HepG2 (cell line): ENCODE measurements at regions not wholly inside any gene's neighbourhood (a gene's known extent, or its start where the extent isn't known, plus 50 kb on each side); places are given as distances from the start of the nearest gene placed in this dataset.

Experiments
- ASH2L ChIP-seq: fragments of 300-600, 200-600 bp; sonication (generic); IDR thresholded peaks from 2 replicates; pipeline ENCODE4 v1.7.0; 2017; ENCODE audit warnings: low read depth, mild to moderate bottlenecking, moderate library complexity, mixed read lengths, low read length; ENCODE audit not compliant: insufficient read length
- ATF2 ChIP-seq: sonication (generic); formaldehyde crosslinking; IDR thresholded peaks from 2 replicates; pipeline ENCODE4 v1.4.0; 2020; ENCODE audit warnings: missing genetic modification reagents
- CTCF ChIP-seq: sonication (generic); formaldehyde crosslinking; IDR thresholded peaks from 2 replicates; pipeline ENCODE4 v1.5.0; 2020; ENCODE audit warnings: mild to moderate bottlenecking, missing genetic modification reagents, moderate library complexity
- FOXM1 ChIP-seq: sonication (generic); formaldehyde crosslinking; IDR thresholded peaks from 2 replicates; pipeline ENCODE4 v1.5.0; 2020; ENCODE audit warnings: missing genetic modification reagents
- MLX ChIP-seq: IDR thresholded peaks from 2 replicates; pipeline ENCODE4 v1.6.1; 2016
- PBX3 ChIP-seq: sonication (generic); formaldehyde crosslinking; IDR thresholded peaks from 2 replicates; pipeline ENCODE4 v1.8.1; 2023; ENCODE audit warnings: missing genetic modification reagents, inconsistent platforms, borderline replicate concordance
- ZIK1 ChIP-seq: sonication (generic); formaldehyde crosslinking; IDR thresholded peaks from 2 replicates; pipeline ENCODE4 v1.5.0; 2020; ENCODE audit warnings: mild to moderate bottlenecking, low read depth, missing genetic modification reagents, borderline replicate concordance

GRCh38 chr2:16298866-16299265 is 358.5 kb downstream of the MYCN start:
- TF ChIP-seq MLX (CRISPR knock-in tag) (no peak), ASH2L (no peak), PBX3 (CRISPR knock-in tag) (no peak), ATF2 (no peak), ZIK1 (CRISPR knock-in tag) (no peak), CTCF (no peak), FOXM1 (no peak)
